ENCODE measurements at regions not wholly inside any gene's neighbourhood (a gene's known extent, or its start where the extent isn't known, plus 50 kb on each side); places are given as distances from the start of the nearest gene placed in this dataset.

DNA sequence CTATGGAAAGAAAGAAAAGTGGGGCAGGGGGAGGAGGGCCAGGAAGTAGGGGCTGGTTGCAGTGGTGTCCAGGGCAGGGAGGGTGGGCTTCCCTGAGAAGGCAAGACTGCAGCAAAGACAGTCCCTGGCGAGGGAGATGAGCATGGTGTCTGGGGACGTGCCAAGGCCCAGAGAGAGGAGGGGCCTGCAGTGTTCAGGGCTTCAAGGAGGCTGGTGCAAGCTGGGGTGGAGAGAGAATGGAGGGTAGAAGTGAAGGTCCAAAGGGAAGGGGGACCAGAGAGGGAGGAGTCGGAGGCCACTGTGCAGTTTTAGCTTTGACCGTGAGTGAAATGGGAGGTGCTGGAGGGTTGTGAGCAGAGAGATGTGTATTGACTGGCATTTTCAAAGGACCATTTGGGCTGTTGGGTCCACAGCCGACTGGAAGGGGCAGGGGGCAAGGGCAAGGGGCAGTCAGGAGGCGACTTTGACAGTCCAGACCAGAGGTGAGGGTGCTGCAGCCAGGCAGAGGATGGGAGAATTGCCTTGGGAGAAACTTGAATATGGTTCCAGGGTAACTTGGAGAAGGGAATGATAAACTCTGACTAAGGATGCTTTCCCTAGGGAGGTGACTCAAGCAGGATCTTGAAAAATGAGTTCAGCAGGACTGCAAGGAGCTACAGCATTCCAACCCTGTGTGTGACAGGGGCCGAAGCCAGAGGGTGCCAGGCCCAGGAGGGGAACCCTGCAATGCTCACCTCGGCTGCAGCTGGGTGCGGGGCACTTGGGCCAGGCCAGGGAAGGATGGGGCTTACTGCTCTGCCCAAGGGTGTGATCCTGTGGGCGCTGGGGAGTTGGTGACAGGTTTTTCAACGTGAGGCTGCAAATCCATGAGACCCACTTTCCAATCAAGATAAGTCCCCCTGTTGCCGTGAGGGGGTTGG, 177.1 kb upstream of the HAAO start:
- no peak overlapping the region for H3K27ac ChIP-seq
- TF ChIP-seq, protein P1, sequence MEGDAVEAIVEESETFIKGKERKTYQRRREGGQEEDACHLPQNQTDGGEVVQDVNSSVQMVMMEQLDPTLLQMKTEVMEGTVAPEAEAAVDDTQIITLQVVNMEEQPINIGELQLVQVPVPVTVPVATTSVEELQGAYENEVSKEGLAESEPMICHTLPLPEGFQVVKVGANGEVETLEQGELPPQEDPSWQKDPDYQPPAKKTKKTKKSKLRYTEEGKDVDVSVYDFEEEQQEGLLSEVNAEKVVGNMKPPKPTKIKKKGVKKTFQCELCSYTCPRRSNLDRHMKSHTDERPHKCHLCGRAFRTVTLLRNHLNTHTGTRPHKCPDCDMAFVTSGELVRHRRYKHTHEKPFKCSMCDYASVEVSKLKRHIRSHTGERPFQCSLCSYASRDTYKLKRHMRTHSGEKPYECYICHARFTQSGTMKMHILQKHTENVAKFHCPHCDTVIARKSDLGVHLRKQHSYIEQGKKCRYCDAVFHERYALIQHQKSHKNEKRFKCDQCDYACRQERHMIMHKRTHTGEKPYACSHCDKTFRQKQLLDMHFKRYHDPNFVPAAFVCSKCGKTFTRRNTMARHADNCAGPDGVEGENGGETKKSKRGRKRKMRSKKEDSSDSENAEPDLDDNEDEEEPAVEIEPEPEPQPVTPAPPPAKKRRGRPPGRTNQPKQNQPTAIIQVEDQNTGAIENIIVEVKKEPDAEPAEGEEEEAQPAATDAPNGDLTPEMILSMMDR (conservative IDR thresholded peaks at IDR 0.05): no peak

DNA sequence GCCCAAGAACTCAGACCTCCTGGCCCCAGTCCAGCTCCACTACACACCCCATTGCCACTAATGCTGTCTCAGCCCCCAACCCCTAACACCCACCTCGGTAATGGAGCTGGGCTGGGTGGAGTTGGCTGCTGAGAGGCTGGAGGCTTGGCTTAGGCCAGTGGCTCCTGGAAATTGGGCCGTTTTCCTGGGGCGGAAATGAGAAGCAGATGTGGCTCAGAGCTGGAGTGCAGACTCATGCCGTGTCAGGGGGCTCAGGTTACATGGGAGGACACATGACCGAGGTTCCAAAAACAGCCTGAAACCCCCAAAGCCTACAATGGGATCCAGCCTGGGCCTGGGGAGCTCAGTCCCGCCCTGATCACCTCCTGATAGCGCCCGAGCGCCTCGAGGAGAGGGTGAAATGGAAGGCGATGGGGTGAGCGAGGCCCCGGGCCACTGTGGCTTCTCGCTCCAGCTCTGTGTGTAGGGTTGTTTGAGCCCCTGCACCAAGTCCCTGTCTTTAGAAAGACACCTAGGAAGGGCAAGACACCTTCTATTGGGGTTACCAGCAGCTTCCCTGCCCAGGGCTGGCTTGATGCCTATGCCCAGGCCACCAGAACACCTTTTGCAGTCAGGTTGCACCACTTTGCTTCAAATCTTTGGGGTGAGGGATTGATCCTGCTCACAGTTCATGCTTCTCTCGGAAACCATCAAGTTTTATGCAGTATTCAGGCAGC, 175.7 kb upstream of the HAAO start:
- TF ChIP-seq, protein P1 (conservative IDR thresholded peaks at IDR 0.05): no peak
- no peak overlapping the region for H3K27ac ChIP-seq

DNA sequence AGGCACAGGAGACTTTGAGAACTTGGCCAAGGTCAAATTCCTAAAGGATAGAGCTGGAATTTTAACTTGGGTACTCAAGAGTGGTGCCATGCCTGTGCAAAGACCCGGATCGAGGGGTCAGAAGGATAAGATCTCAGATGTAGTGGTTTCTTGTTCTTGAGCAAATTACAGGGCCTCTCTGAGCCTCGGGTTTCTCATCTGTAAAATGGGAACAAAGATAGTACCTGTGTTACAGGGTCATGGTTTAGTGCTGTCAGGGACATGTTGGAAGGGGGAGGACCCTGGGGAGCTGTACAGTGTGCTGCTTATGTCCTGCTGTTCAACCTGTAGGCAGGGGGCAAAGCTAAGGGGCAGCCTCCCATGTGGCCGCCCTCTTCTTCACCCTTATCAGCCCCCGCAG, 173.5 kb upstream of the HAAO start:
- no peak overlapping the region for H3K27ac ChIP-seq
- TF ChIP-seq, protein P1 (conservative IDR thresholded peaks at IDR 0.05): no peak

DNA sequence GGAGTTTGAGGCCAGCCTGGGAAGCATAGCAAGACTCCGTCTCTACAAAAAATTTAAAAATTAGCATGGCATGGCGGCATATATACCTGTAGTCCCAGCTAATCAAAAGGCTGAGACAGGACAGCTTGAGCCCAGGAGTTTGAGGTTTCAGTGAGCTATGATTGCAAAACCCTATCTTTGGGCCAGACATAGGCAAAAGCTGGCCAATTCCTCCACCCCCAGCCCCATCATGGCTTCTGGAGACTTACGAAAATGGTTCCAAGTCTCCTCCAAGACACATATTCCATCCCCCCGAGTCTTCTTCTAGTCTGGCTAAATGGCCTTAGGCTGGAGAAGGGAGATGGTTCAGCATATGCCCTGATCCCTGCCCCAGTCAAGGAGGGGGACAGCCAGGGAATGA, 172.8 kb upstream of the HAAO start:
- H3K27ac ChIP-seq: no peak overlapping the region
- TF ChIP-seq, protein P1 (conservative IDR thresholded peaks at IDR 0.05): no peak

DNA sequence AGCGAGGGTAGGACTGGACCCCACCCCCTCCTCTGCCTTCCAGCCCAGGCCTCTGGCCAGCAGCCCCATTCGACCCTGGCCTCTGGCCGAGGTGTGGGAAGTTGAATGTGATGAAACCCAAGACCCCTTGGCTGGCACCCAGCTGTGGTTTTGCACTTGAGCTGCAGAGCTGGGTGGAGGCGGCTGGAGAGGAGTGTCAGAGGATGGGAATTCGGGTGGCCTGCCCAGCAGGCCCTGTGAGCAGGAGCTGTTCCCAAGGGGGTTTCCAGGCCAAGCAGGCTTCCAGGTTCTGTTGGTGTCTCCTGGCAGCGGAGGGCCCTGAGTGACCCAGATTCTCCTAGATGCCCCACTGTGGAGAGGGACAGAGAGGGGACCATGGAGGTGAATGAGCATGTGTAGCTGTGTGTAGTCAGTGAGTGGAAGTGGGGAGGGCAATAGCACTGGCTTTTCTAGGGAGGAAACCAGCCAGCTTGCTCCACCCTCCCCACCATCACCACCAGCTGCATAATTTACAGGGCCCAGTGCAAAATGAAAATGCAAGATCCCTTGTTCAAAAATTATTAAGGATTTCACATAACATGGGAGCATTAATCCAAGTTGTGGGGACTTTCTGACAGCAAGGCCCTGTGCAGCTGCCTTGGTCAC, 172.2 kb upstream of the HAAO start:
- H3K27ac ChIP-seq: no peak overlapping the region

DNA sequence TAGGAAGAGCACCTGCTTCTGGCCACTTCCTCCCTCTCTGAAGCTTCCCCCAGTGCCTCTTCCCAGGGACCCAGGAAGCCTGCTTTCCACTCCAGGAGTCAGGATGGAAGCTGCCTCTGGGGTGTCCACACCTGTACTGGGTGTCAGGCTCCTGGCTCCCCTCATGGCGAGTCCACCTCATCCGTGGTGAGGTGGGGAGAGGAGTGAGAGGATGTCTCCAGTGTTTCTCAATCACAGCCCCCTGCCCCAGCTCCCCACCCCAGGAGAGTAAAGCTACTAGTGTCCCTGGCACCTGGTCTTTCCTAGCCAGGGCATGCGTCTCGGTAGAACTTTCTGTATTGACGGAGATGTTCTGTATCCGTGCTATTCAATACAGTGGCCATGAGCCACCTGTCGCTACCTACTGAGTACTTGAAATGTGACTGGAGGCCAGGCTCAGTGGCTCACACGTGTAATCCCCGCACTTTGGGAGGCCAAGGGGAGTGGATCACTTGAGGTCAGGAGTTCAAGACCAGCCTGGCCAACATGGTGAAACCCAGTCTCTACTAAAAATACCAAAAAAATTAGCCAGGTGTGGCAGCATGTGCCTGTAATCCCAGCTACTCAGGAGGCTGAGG, 171.2 kb upstream of the HAAO start:
- no peak overlapping the region for H3K27ac ChIP-seq
- TF ChIP-seq, protein P1 (conservative IDR thresholded peaks at IDR 0.05): no peak

More for the DNA sequence above, 172.2 kb upstream of the HAAO start:
- TF ChIP-seq, protein P1 (conservative IDR thresholded peaks at IDR 0.05): no peak

Data from VCaP (cell line).